Trophoblast cell (in vitro differentiated cells and primary cell): ENCODE measurements at regions not wholly inside any gene's neighbourhood (a gene's known extent, or its start where the extent isn't known, plus 50 kb on each side); places are given as distances from the start of the nearest gene placed in this dataset.

Experiments used
- DNase-seq, 2 donors: peaks; one replicate each; pipeline ENCODE4 v3.0.0-alpha.2; 2016
- H2AFZ ChIP-seq: 2 replicates; pipeline ENCODE4 v1.6.1; 2013; ENCODE audit warnings: low read length, moderate library complexity, mild to moderate bottlenecking; ENCODE audit not compliant: insufficient read depth, poor library complexity
- H2AK5ac ChIP-seq: 2 replicates; pipeline ENCODE4 v1.6.1; 2013; ENCODE audit warnings: mild to moderate bottlenecking, low read length
- H2BK120ac ChIP-seq: 2 replicates; pipeline ENCODE4 v1.6.1; 2013; ENCODE audit warnings: low read length, mild to moderate bottlenecking, moderate library complexity; ENCODE audit not compliant: insufficient read depth, poor library complexity
- H2BK12ac ChIP-seq: 2 replicates; pipeline ENCODE4 v1.6.1; 2013; ENCODE audit warnings: mild to moderate bottlenecking, low read length, moderate library complexity
- H2BK5ac ChIP-seq: 2 replicates; pipeline ENCODE4 v1.6.1; 2013; ENCODE audit warnings: low read length, low read depth, moderate library complexity, mild to moderate bottlenecking; ENCODE audit not compliant: poor library complexity
- H3K14ac ChIP-seq: 2 replicates; pipeline ENCODE4 v1.6.1; 2013; ENCODE audit warnings: mild to moderate bottlenecking, low read length
- H3K18ac ChIP-seq: 2 replicates; pipeline ENCODE4 v1.6.1; 2013; ENCODE audit warnings: mild to moderate bottlenecking, low read length
- H3K23ac ChIP-seq: 2 replicates; pipeline ENCODE4 v1.6.1; 2013; ENCODE audit warnings: low read length
- H3K27ac ChIP-seq: 2 replicates; pipeline ENCODE4 v1.5.1; 2013; ENCODE audit warnings: low read depth, mild to moderate bottlenecking, inconsistent platforms, low read length, moderate library complexity
- H3K27me3 ChIP-seq: 2 replicates; pipeline ENCODE4 v1.6.1; 2013; ENCODE audit warnings: inconsistent platforms, mild to moderate bottlenecking, low read length, moderate library complexity; ENCODE audit not compliant: insufficient read depth
- H3K36me3 ChIP-seq, 2 experiments: 1 replicate in 1 of 2; 2 replicates in 1 of 2; pipeline ENCODE4 v1.6.1; 2013; ENCODE audit warnings: low read length in 2 of 2, mild to moderate bottlenecking in 2 of 2, moderate library complexity in 1 of 2; ENCODE audit not compliant: insufficient read depth in 2 of 2, control insufficient read depth in 1 of 2
- H3K4ac ChIP-seq: 2 replicates; pipeline ENCODE4 v1.6.1; 2013; ENCODE audit warnings: low read depth, mild to moderate bottlenecking, low read length, moderate library complexity
- H3K4me1 ChIP-seq, 2 experiments: 1 replicate in 1 of 2; 2 replicates in 1 of 2; pipeline ENCODE4 v1.6.1; 2013; ENCODE audit warnings: low read length in 2 of 2, mild to moderate bottlenecking in 2 of 2, moderate library complexity in 1 of 2; ENCODE audit not compliant: insufficient read depth in 2 of 2, control insufficient read depth in 1 of 2
- H3K4me2 ChIP-seq: 2 replicates; pipeline ENCODE4 v1.6.1; 2013; ENCODE audit warnings: inconsistent platforms, mild to moderate bottlenecking, low read length, moderate library complexity
- H3K4me3 ChIP-seq: 2 replicates; pipeline ENCODE4 v1.5.1; 2013; ENCODE audit warnings: mild to moderate bottlenecking, low read depth, low read length, inconsistent platforms
- H3K79me1 ChIP-seq: one replicate; pipeline ENCODE4 v1.6.1; 2013; ENCODE audit warnings: low read length
- H3K79me2 ChIP-seq: 2 replicates; pipeline ENCODE4 v1.6.1; 2013; ENCODE audit warnings: low read length, mild to moderate bottlenecking; ENCODE audit not compliant: control insufficient read depth, insufficient read depth, poor library complexity
- H3K9ac ChIP-seq: 2 replicates; pipeline ENCODE4 v1.6.1; 2013; ENCODE audit warnings: mild to moderate bottlenecking, low read length
- H3K9me3 ChIP-seq: 2 replicates; pipeline ENCODE4 v1.6.1; 2013; ENCODE audit warnings: low read depth, mild to moderate bottlenecking, control low read depth, inconsistent platforms, low read length; ENCODE audit not compliant: insufficient read depth
- H4K12ac ChIP-seq: 2 replicates; pipeline ENCODE4 v1.6.1; 2013; ENCODE audit warnings: low read depth, mild to moderate bottlenecking, low read length, moderate library complexity
- H4K8ac ChIP-seq: 2 replicates; pipeline ENCODE4 v1.6.1; 2013; ENCODE audit warnings: low read depth, mild to moderate bottlenecking, low read length, moderate library complexity
- H4K91ac ChIP-seq: one replicate; pipeline ENCODE4 v1.6.1; 2013; ENCODE audit warnings: low read depth, mild to moderate bottlenecking, low read length, moderate library complexity
- WGBS: extraction: QIAGEN DNeasy Blood & Tissue Kit; methylation state at CpG from one replicate; pipeline ENCODE4 v1.1.7; 2013; ENCODE audit warnings: missing lambda C conversion rate; ENCODE audit not compliant: insufficient read length, insufficient coverage; ENCODE audit errors: extremely low coverage; 5-methylcytosine and 5-hydroxymethylcytosine counted together

- Histone ChIP-seq H3K36me3 (no peaks in the 10 kb centered on the region), H3K23ac (no peak overlapping the region), H3K9me3 (peaks cover 2% of the 10 kb centered on the region), H4K91ac (no peak overlapping the region), H3K14ac (no peak overlapping the region), H4K8ac (no peak overlapping the region), H3K27me3 (no peaks in the 10 kb centered on the region), H3K4me1 (no peaks in the 10 kb centered on the region), H3K79me1 (no peaks in the 10 kb centered on the region), H3K9ac (no peak overlapping the region), H3K4ac (no peak overlapping the region), H2BK120ac (no peak overlapping the region), H2BK12ac (no peak overlapping the region), H3K27ac (no peak overlapping the region), H3K18ac (no peak overlapping the region), H3K4me3 (no peak overlapping the region), H2AK5ac (no peak overlapping the region), H3K4me2 (no peak overlapping the region), H2AFZ (no peak overlapping the region), H4K12ac (no peak overlapping the region), H3K79me2 (no peaks in the 10 kb centered on the region), H2BK5ac (no peak overlapping the region)
- no peak for DNase-seq
- no CpG with 5 or more reads among the region's 3 CpGs for WGBS
Observed at GRCh38 chr1:60583696-60584095, 498.7 kb upstream of the NFIA start.

- H2BK12ac ChIP-seq = no peak overlapping the region
- H2BK120ac ChIP-seq = no peak overlapping the region
- H4K8ac ChIP-seq = no peak overlapping the region
- H4K12ac ChIP-seq = no peak overlapping the region
- H3K14ac ChIP-seq = no peak overlapping the region
- H3K23ac ChIP-seq = no peak overlapping the region
- H3K27me3 ChIP-seq = no peaks in the 10 kb centered on the region
- H3K4ac ChIP-seq = no peak overlapping the region
- H3K18ac ChIP-seq = no peak overlapping the region
- H3K9ac ChIP-seq = no peak overlapping the region
- no peak overlapping the region for H2BK5ac ChIP-seq
- H3K79me1 ChIP-seq = no peaks in the 10 kb centered on the region
- H2AK5ac ChIP-seq = no peak overlapping the region
- no peaks in the 10 kb centered on the region for H3K36me3 ChIP-seq
- no peak overlapping the region for H3K27ac ChIP-seq
- H2AFZ ChIP-seq = no peak overlapping the region
- peaks cover 2% of the 10 kb centered on the region for H3K9me3 ChIP-seq
- no peaks in the 10 kb centered on the region for H3K79me2 ChIP-seq
- DNase-seq = no peak
- H3K4me1 ChIP-seq = no peaks in the 10 kb centered on the region
- no peak overlapping the region for H3K4me2 ChIP-seq
- no peak overlapping the region for H3K4me3 ChIP-seq
- H4K91ac ChIP-seq = no peak overlapping the region
- no CpG with 5 or more reads among the region's 7 CpGs for WGBS
Observed at GRCh38 chr1:60581455-60582220, 500.7 kb upstream of the NFIA start.

- no peaks in the 10 kb centered on the region for H3K36me3 ChIP-seq
- no peaks in the 10 kb centered on the region for H3K79me1 ChIP-seq
- H4K91ac ChIP-seq = no peak overlapping the region
- no peak overlapping the region for H2BK12ac ChIP-seq
- no peak overlapping the region for H4K8ac ChIP-seq
- no peak overlapping the region for H2AFZ ChIP-seq
- WGBS = no CpG with 5 or more reads among the region's 2 CpGs
- H3K9ac ChIP-seq = no peak overlapping the region
- H3K4me1 ChIP-seq = no peaks in the 10 kb centered on the region
- no peak overlapping the region for H2AK5ac ChIP-seq
- no peak overlapping the region for H3K27ac ChIP-seq
- no peak overlapping the region for H3K18ac ChIP-seq
- H3K4me2 ChIP-seq = no peak overlapping the region
- H2BK5ac ChIP-seq = no peak overlapping the region
- no peak overlapping the region for H4K12ac ChIP-seq
- H3K23ac ChIP-seq = no peak overlapping the region
- no peak overlapping the region for H3K4ac ChIP-seq
- H3K4me3 ChIP-seq = no peak overlapping the region
- no peak overlapping the region for H3K14ac ChIP-seq
- no peaks in the 10 kb centered on the region for H3K27me3 ChIP-seq
- no peak overlapping the region for H2BK120ac ChIP-seq
- DNase-seq = no peak
- no peaks in the 10 kb centered on the region for H3K79me2 ChIP-seq
- no peaks in the 10 kb centered on the region for H3K9me3 ChIP-seq
Observed at GRCh38 chr1:60577029-60577428, 503.5 kb upstream of the C1orf87 start.

GRCh38 chr1:60575326-60575977, 501.9 kb upstream of the C1orf87 start:
- DNase-seq = peak in 1 of 2 donors; percentile 37
- Histone ChIP-seq H3K79me1 (no peaks in the 10 kb centered on the region), H3K4me1 (no peaks in the 10 kb centered on the region), H2AK5ac (no peak overlapping the region), H2BK120ac (no peak overlapping the region), H3K9me3 (no peaks in the 10 kb centered on the region), H4K12ac (no peak overlapping the region), H3K27me3 (no peaks in the 10 kb centered on the region), H2AFZ (no peak overlapping the region), H3K27ac (no peak overlapping the region), H4K91ac (no peak overlapping the region), H3K14ac (no peak overlapping the region), H3K4ac (no peak overlapping the region), H4K8ac (no peak overlapping the region), H3K23ac (no peak overlapping the region), H3K4me3 (no peak overlapping the region), H3K9ac (no peak overlapping the region), H3K4me2 (no peak overlapping the region), H3K36me3 (no peaks in the 10 kb centered on the region), H3K18ac (no peak overlapping the region), H2BK5ac (no peak overlapping the region), H3K79me2 (no peaks in the 10 kb centered on the region), H2BK12ac (no peak overlapping the region)
- WGBS = no CpG with 5 or more reads among the region's 2 CpGs
